ENCODE measurements at regions not wholly inside any gene's neighbourhood (a gene's known extent, or its start where the extent isn't known, plus 50 kb on each side); places are given as distances from the start of the nearest gene placed in this dataset.

DNA sequence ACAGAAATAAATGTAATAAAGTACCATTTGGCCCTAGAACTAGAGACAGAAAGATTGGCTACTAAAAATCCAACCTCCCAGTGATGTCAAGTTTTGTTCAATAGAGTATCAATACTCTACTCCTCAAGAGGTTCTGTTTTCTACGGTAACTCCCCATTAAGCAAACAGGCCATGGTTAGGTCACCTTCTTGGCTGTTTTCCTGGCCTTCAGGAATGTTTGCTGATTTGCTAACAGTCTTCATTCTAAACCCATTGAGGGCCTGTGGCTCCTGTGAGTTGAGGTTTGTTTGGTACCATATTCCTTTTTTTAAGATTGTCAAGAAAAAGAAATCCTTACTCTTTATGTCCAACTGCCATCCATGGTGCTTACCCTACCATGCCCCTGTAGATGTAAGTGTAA lies 1022.0 kb upstream of the TMEM132C start:
- DNase-seq (ENCODE audit: low read depth) = peak; percentile 48
- no peak for TF ChIP-seq CTCF (IDR thresholded peaks at IDR 0.05; ENCODE audit: insufficient read depth, low read length)

GRCh38 chr12:127245437-127245836 lies 1021.5 kb upstream of the TMEM132C start:
- no peak for TF ChIP-seq CTCF (IDR thresholded peaks at IDR 0.05; ENCODE audit: insufficient read depth, low read length)
- DNase-seq (ENCODE audit: low read depth) = peak; percentile 63

More for the DNA sequence above, 1022.0 kb upstream of the TMEM132C start:
- H3K4me3 ChIP-seq (ENCODE audit: low read depth, low read length) = no peak overlapping the region

DNA sequence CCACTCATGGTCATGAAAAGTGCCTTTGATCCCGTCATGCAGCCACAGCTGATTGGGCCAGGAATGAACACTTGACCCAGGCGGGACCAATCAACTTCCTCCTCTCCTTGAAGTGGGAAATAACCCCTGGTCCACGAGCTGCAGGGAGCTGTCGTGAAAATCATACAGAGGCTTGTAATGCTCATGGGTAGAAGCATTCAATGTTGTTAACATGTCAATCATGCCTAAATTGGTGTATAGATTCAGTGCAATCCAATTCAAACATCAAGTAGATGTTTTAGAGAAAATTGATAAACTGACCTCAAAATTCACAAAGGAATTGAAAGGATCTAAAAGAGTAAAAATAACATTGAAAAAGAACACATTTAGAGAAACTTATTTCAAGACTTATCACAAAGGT lies 1019.0 kb upstream of the TMEM132C start:
- no peak overlapping the region for H3K4me3 ChIP-seq (ENCODE audit: low read depth, low read length)
- TF ChIP-seq CTCF (IDR thresholded peaks at IDR 0.05; ENCODE audit: insufficient read depth, low read length) = no peak
- DNase-seq (ENCODE audit: low read depth) = no peak

More at GRCh38 chr12:127245437-127245836, 1021.5 kb upstream of the TMEM132C start:
- H3K4me3 ChIP-seq (ENCODE audit: low read depth, low read length) = no peak overlapping the region

- H3K4me3 ChIP-seq (ENCODE audit: low read depth, low read length) = no peak overlapping the region
- TF ChIP-seq CTCF (IDR thresholded peaks at IDR 0.05; ENCODE audit: insufficient read depth, low read length) = no peak
- DNase-seq (ENCODE audit: low read depth) = no peak
Observed at GRCh38 chr12:127249428-127249827, 1017.5 kb upstream of the TMEM132C start.

DNA sequence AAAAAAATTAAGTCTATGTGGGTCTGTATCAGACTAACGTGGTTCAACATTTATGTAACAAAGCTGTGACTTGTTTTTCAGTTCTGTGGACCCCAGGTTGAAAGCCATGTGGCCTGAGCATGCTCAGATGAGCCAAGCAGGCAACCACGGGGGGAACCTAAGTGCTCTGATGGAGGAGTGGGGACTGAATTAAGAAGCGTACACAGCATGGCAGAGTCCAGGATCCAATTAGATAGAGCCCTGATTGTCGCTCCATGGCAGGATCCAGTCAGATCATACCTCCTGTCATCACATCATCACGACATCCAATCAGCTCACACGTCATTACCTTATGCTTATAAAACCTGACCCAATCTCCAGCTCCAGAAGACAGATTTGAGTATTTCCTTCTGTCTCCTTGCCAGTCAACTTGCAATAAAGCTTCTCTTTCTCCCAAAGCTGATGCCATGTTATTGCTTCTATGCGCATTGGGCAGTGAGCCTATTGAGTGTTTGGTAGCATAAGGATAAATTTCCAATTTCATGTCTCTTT lies 1013.1 kb upstream of the TMEM132C start:
- DNase-seq (ENCODE audit: low read depth) = no peak
- TF ChIP-seq CTCF (IDR thresholded peaks at IDR 0.05; ENCODE audit: insufficient read depth, low read length) = no peak
- no peak overlapping the region for H3K4me3 ChIP-seq (ENCODE audit: low read depth, low read length)

GRCh38 chr12:127254420-127254955 lies 1012.5 kb upstream of the TMEM132C start:
- no peak for TF ChIP-seq CTCF (IDR thresholded peaks at IDR 0.05; ENCODE audit: insufficient read depth, low read length)
- no peak for DNase-seq (ENCODE audit: low read depth)
- no peak overlapping the region for H3K4me3 ChIP-seq (ENCODE audit: low read depth, low read length)

Measured in fibroblast of the aortic adventitia (primary cell).